HL-60 (cell line): ENCODE measurements at regions not wholly inside any gene's neighbourhood (a gene's known extent, or its start where the extent isn't known, plus 50 kb on each side); places are given as distances from the start of the nearest gene placed in this dataset.

Source experiments
- TF ChIP-seq, protein P1 (sequence below): IDR thresholded peaks from one replicate; pipeline ENCODE4 v1.5.1; 2011; ENCODE audit warnings: low read length, control low read depth, inconsistent platforms; ENCODE audit not compliant: insufficient read depth
- TF ChIP-seq, protein P2 (sequence below): IDR thresholded peaks from 2 replicates; pipeline ENCODE4 v1.6.1; 2012; ENCODE audit warnings: low read depth; ENCODE audit not compliant: insufficient replicate concordance

DNA sequence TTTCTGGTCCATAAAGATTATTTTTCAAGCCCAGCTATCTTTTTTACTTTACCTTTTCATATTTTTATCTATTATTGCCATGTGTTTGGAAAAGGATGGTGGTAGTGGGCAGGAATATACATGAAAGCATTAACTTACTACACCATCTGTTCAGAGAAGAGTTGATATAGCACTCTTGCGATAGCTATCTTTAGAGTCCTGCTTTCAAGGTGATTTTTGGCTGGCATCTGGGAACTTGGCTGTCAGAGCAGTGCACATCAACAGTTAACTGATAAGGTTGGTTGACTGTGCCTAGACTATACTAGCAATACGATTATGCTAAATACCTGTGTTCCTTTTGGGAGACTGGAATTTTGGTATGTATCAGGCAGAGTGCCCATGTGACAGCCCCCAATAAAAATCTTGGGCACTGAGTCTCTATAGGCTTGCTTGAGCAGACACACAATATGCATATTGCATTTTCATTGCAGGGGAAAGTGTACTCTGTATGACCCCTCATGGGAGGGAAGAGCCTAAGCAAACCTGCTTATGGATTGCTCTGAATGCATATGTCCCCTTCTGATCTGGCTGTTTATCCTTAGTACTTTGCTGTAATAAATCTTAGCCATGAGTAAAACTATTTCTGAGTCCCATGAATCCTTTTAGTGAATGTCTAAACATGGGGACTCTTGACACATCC is 227.6 kb upstream of the C9orf72 start:
- TF ChIP-seq, protein P1, sequence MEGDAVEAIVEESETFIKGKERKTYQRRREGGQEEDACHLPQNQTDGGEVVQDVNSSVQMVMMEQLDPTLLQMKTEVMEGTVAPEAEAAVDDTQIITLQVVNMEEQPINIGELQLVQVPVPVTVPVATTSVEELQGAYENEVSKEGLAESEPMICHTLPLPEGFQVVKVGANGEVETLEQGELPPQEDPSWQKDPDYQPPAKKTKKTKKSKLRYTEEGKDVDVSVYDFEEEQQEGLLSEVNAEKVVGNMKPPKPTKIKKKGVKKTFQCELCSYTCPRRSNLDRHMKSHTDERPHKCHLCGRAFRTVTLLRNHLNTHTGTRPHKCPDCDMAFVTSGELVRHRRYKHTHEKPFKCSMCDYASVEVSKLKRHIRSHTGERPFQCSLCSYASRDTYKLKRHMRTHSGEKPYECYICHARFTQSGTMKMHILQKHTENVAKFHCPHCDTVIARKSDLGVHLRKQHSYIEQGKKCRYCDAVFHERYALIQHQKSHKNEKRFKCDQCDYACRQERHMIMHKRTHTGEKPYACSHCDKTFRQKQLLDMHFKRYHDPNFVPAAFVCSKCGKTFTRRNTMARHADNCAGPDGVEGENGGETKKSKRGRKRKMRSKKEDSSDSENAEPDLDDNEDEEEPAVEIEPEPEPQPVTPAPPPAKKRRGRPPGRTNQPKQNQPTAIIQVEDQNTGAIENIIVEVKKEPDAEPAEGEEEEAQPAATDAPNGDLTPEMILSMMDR, result no peak
- TF ChIP-seq, protein P2, sequence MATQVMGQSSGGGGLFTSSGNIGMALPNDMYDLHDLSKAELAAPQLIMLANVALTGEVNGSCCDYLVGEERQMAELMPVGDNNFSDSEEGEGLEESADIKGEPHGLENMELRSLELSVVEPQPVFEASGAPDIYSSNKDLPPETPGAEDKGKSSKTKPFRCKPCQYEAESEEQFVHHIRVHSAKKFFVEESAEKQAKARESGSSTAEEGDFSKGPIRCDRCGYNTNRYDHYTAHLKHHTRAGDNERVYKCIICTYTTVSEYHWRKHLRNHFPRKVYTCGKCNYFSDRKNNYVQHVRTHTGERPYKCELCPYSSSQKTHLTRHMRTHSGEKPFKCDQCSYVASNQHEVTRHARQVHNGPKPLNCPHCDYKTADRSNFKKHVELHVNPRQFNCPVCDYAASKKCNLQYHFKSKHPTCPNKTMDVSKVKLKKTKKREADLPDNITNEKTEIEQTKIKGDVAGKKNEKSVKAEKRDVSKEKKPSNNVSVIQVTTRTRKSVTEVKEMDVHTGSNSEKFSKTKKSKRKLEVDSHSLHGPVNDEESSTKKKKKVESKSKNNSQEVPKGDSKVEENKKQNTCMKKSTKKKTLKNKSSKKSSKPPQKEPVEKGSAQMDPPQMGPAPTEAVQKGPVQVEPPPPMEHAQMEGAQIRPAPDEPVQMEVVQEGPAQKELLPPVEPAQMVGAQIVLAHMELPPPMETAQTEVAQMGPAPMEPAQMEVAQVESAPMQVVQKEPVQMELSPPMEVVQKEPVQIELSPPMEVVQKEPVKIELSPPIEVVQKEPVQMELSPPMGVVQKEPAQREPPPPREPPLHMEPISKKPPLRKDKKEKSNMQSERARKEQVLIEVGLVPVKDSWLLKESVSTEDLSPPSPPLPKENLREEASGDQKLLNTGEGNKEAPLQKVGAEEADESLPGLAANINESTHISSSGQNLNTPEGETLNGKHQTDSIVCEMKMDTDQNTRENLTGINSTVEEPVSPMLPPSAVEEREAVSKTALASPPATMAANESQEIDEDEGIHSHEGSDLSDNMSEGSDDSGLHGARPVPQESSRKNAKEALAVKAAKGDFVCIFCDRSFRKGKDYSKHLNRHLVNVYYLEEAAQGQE, result no peak
